ENCODE measurements at regions not wholly inside any gene's neighbourhood (a gene's known extent, or its start where the extent isn't known, plus 50 kb on each side); places are given as distances from the start of the nearest gene placed in this dataset.

- Histone ChIP-seq H3K36me3 (ENCODE audit: insufficient read depth, low read length) (no peaks in the 10 kb centered on the region), H3K9me3 (ENCODE audit: low read length) (no peaks in the 10 kb centered on the region), H3K9me2 (ENCODE audit: insufficient read depth, low read length) (no peaks in the 10 kb centered on the region), H3K27me3 (ENCODE audit: insufficient read depth, low read depth, low read length) (no peaks in the 10 kb centered on the region), H3F3A (ENCODE audit: insufficient read depth, low read length, poor library complexity, severe bottlenecking) (no peaks in the 10 kb centered on the region), H3K79me2 (replicated peaks; ENCODE audit: insufficient read depth, low read length) (no peaks in the 10 kb centered on the region), H3K4me3 (ENCODE audit: low read length) (no peak overlapping the region), H3K4me2 (ENCODE audit: low read length) (no peak overlapping the region), H3K9ac (ENCODE audit: low read length) (no peak overlapping the region), H4K20me1 (ENCODE audit: insufficient read depth) (no peaks in the 10 kb centered on the region), H2AFZ (ENCODE audit: low read depth, low read length) (no peak overlapping the region), H3K27ac (ENCODE audit: low read length) (no peak overlapping the region)
- TF ChIP-seq SMC3 (conservative IDR thresholded peaks at IDR 0.05; ENCODE audit: poor library complexity) (no peak), MXI1 (conservative IDR thresholded peaks at IDR 0.05; ENCODE audit: poor library complexity, severe bottlenecking) (no peak), POLR2AphosphoS5 (IDR thresholded peaks at IDR 0.05) (no peak), REST (IDR thresholded peaks at IDR 0.05; ENCODE audit: borderline replicate concordance) (no peak), TAF1 (IDR thresholded peaks at IDR 0.05; ENCODE audit: low read depth) (no peak), RAD21 (conservative IDR thresholded peaks at IDR 0.05) (no peak), EZH2 (IDR thresholded peaks at IDR 0.05; ENCODE audit: borderline replicate concordance, insufficient read depth, low read length, poor library complexity, severe bottlenecking) (no peak)
- TF ChIP-seq, protein P1, sequence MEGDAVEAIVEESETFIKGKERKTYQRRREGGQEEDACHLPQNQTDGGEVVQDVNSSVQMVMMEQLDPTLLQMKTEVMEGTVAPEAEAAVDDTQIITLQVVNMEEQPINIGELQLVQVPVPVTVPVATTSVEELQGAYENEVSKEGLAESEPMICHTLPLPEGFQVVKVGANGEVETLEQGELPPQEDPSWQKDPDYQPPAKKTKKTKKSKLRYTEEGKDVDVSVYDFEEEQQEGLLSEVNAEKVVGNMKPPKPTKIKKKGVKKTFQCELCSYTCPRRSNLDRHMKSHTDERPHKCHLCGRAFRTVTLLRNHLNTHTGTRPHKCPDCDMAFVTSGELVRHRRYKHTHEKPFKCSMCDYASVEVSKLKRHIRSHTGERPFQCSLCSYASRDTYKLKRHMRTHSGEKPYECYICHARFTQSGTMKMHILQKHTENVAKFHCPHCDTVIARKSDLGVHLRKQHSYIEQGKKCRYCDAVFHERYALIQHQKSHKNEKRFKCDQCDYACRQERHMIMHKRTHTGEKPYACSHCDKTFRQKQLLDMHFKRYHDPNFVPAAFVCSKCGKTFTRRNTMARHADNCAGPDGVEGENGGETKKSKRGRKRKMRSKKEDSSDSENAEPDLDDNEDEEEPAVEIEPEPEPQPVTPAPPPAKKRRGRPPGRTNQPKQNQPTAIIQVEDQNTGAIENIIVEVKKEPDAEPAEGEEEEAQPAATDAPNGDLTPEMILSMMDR (IDR thresholded peaks at IDR 0.05; ENCODE audit: poor library complexity, severe bottlenecking), result no peak
Observed at GRCh38 chr2:7454592-7454991, 537.4 kb downstream of the RNF144A start.

DNA sequence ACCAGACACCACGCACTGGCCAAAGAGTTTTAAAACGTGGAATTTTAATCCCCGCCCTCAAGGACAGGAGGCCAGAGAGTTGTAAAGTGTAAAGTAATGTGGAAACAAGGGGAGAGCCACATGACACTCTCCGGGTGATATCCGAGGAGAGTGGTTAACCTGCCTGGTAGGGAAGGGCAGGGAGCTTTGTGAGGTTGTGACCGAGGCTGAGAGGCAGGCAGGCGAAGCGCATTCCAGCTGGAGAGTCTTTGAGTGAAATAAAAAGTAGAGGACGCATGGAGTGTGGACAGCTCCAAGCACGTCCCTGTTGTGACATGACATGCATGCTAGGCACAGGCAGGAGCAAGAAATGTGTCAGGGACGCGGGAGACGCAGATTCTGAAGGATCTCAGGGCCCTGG lies 539.5 kb downstream of the RNF144A start:
- Histone ChIP-seq H4K20me1 (ENCODE audit: insufficient read depth) (no peaks in the 10 kb centered on the region), H3K79me2 (replicated peaks; ENCODE audit: insufficient read depth, low read length) (no peaks in the 10 kb centered on the region), H3K9me2 (ENCODE audit: insufficient read depth, low read length) (no peaks in the 10 kb centered on the region), H3K4me3 (ENCODE audit: low read length) (no peak overlapping the region), H2AFZ (ENCODE audit: low read depth, low read length) (no peak overlapping the region), H3F3A (ENCODE audit: insufficient read depth, low read length, poor library complexity, severe bottlenecking) (no peaks in the 10 kb centered on the region), H3K9ac (ENCODE audit: low read length) (no peak overlapping the region), H3K36me3 (ENCODE audit: insufficient read depth, low read length) (no peaks in the 10 kb centered on the region), H3K4me2 (ENCODE audit: low read length) (no peak overlapping the region), H3K27ac (ENCODE audit: low read length) (no peak overlapping the region), H3K9me3 (ENCODE audit: low read length) (no peaks in the 10 kb centered on the region), H3K27me3 (ENCODE audit: insufficient read depth, low read depth, low read length) (no peaks in the 10 kb centered on the region)
- TF ChIP-seq RAD21 (conservative IDR thresholded peaks at IDR 0.05) (no peak), SMC3 (conservative IDR thresholded peaks at IDR 0.05; ENCODE audit: poor library complexity) (no peak), MXI1 (conservative IDR thresholded peaks at IDR 0.05; ENCODE audit: poor library complexity, severe bottlenecking) (no peak), TAF1 (IDR thresholded peaks at IDR 0.05; ENCODE audit: low read depth) (no peak), EZH2 (IDR thresholded peaks at IDR 0.05; ENCODE audit: borderline replicate concordance, insufficient read depth, low read length, poor library complexity, severe bottlenecking) (no peak), EP300 (conservative IDR thresholded peaks at IDR 0.05; ENCODE audit: poor library complexity, severe bottlenecking) (no peak), POLR2AphosphoS5 (IDR thresholded peaks at IDR 0.05) (no peak), REST (IDR thresholded peaks at IDR 0.05; ENCODE audit: borderline replicate concordance) (no peak)
- TF ChIP-seq, protein P1 (IDR thresholded peaks at IDR 0.05; ENCODE audit: poor library complexity, severe bottlenecking), result no peak

Data from neural cell (in vitro differentiated cells).